GM06990 (cell line): ENCODE measurements at regions not wholly inside any gene's neighbourhood (a gene's known extent, or its start where the extent isn't known, plus 50 kb on each side); places are given as distances from the start of the nearest gene placed in this dataset.

Experiments used
- DNase-seq: peaks from one replicate; pipeline ENCODE4 v3.0.0-alpha.2; 2011; ENCODE audit not compliant: insufficient read length; ENCODE audit errors: extremely low read depth
- H3K27me3 ChIP-seq: replicated peaks from 2 replicates; pipeline ENCODE4 v1.6.0; 2011; ENCODE audit warnings: low read length; ENCODE audit not compliant: control insufficient read depth, insufficient read depth
- H3K36me3 ChIP-seq: 2 replicates; pipeline ENCODE4 v1.5.1; 2011; ENCODE audit warnings: low read length; ENCODE audit not compliant: control insufficient read depth, insufficient read depth
- H3K4me3 ChIP-seq: replicated peaks from 2 replicates; pipeline ENCODE4 v1.5.1; 2011; ENCODE audit warnings: low read depth, mild to moderate bottlenecking, control low read depth, low read length
- CTCF ChIP-seq: IDR thresholded peaks from 2 replicates; pipeline ENCODE4 v1.5.1; 2011; ENCODE audit warnings: low read length, control low read depth, mild to moderate bottlenecking, inconsistent platforms; ENCODE audit not compliant: insufficient read depth, poor library complexity, severe bottlenecking

DNA sequence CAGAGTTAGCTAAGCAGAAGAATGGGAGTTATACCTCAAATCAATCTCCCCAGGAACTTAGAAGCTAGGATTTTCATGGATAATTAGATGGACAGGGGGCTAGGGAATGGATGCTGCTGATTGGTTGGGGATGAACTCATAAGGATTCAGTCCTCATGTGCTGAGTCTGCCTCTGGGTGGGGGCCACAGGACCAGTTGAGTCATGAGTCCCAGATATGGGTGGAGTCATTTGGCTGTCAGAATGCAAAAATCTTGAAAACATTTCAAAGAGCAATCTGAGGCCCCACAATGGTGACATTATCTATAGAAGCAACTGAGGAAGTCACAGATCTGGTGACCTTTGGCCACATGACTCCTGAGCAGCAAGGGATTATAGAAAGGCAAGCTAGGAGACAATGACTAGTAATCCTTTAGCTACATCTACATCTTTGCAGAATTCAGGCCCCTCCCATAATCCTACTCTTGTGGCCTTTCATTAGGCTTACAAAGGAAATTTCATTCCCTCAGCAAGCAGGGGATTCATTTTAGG is 82.6 kb upstream of the CCL2 start:
- Histone ChIP-seq H3K4me3 (no peak overlapping the region), H3K36me3 (no peaks in the 10 kb centered on the region), H3K27me3 (no peaks in the 10 kb centered on the region)
- TF ChIP-seq CTCF: no peak
- no peak for DNase-seq

- H3K36me3 ChIP-seq: no peaks in the 10 kb centered on the region
- H3K27me3 ChIP-seq: no peaks in the 10 kb centered on the region
- H3K4me3 ChIP-seq: no peak overlapping the region
- no peak for DNase-seq
- TF ChIP-seq CTCF: no peak
Measured at GRCh38 chr17:34173241-34173640, 81.8 kb upstream of the CCL2 start.

DNA sequence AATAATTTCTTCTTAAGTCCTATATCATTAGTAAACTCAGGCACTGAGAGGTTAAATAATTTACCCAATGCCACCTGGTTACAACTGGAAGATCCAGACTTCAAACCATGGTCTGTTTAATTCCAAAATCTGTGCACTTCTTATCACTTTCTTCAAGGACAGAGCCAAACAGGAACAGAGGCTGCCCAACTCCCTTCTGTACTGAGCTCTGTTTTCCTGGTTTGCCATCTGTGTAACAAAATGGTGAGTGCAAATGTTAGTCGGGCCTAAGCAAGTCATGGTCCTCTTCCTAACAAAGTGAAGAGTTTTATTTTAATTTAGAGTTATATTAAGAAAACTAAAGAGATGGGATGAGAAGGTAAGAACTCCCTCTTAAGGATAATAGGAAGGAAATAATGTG is 80.6 kb upstream of the CCL2 start:
- no peaks in the 10 kb centered on the region for H3K36me3 ChIP-seq
- DNase-seq: no peak
- no peak overlapping the region for H3K4me3 ChIP-seq
- no peaks in the 10 kb centered on the region for H3K27me3 ChIP-seq
- TF ChIP-seq CTCF: no peak

- Histone ChIP-seq H3K4me3 (no peak overlapping the region), H3K36me3 (no peaks in the 10 kb centered on the region), H3K27me3 (no peaks in the 10 kb centered on the region)
- no peak for DNase-seq
- no peak for TF ChIP-seq CTCF
Measured at GRCh38 chr17:34176440-34176839, 78.6 kb upstream of the CCL2 start.

DNA sequence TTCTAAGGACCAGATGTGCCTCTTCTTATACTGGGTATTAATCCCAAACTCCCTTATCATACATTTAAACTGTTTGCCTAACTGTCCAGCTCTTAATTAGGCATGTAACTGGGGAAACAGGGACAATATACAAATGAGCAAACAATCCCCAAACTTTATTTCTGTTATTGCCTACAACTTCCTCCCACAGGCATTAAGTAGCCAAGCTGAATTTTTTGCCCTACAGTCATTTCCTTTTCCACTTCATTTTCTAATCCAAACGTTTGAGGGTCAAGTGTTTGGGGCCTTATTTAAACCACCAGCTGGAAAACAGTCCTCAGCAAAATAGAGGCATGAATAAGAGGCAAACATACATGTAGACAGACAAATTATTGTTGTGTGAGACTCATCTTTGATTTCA is 77.4 kb upstream of the CCL2 start:
- TF ChIP-seq CTCF: no peak
- Histone ChIP-seq H3K27me3 (no peaks in the 10 kb centered on the region), H3K36me3 (no peaks in the 10 kb centered on the region), H3K4me3 (no peak overlapping the region)
- DNase-seq: no peak

GRCh38 chr17:34178092-34178491 is 77.0 kb upstream of the CCL2 start:
- H3K27me3 ChIP-seq: no peaks in the 10 kb centered on the region
- no peak overlapping the region for H3K4me3 ChIP-seq
- DNase-seq: no peak
- no peak for TF ChIP-seq CTCF
- no peaks in the 10 kb centered on the region for H3K36me3 ChIP-seq
